NCI-H526 (cell line): ENCODE measurements at regions not wholly inside any gene's neighbourhood (a gene's known extent, or its start where the extent isn't known, plus 50 kb on each side); places are given as distances from the start of the nearest gene placed in this dataset.
A peak's percentile ranks its signal among the peaks of the same experiment; 100 is the strongest.
"Not testable (repeated sequence)": the region's sequence is repeated elsewhere in the genome, so short reads cannot be mapped to it uniquely, and the experiment has no call there.

Source experiments
- DNase-seq, 2 experiments: peaks; one replicate each; lab custom pipeline; 2025; lab: John Stamatoyannopoulos, UW

DNA sequence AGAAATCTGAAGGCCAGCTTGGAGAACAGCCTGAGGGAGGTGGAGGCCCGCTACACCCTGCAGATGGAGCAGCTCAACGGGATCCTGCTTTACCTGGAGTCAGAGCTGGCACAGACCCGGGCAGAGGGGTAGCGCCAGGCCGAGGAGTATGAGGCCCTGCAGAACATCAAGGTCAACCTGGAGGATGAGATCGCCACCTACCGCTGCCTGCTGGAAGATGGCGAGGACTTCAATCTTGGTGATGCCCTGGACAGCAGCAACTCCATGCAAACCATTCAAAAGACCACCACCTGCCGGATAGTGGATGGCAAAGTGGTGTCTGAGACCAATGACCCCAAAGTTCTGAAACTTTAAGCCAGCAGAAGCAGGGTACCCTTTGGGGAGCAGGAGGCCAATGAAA lies 318.4 kb downstream of the ZFHX3 start:
- not testable (repeated sequence) for DNase-seq

DNA sequence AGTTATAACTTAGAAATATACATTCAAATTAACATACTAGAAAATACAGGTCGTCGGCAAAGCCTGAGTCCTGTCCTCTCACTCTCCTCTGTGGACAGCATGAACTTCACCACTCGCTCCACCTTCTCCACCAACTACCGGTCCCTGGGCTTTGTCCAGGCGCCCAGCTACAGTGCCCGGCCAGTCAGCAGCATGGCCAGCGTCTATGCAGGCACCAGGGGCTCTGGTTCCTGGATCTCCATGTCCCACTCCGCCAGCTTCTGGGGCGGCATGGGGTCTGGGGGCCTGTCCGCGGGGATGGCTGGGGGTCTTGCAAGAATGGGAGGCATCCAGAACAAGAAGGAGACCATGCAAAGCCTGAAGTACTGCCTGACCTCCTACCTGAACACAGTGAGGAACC lies 319.4 kb downstream of the ZFHX3 start:
- DNase-seq: no peak

DNA sequence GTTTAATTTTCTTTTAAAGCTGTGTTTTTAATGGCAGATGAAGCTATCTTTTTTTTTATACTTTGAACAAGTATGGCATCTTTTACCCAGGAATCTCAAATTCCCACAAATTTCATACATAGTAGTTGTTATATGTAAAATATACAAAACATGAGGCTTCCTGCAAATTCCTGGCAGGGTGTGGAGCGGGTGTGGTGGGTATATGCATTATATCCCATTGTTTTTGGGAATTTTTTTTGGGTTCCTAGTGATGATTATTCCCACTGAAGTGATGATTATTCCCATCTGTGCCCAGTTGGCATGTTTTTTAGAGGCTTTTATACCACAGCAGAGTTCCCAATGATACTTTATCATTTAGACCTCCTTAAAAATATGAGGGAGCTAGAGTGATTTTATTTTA lies 320.4 kb downstream of the ZFHX3 start:
- no peak for DNase-seq

DNA sequence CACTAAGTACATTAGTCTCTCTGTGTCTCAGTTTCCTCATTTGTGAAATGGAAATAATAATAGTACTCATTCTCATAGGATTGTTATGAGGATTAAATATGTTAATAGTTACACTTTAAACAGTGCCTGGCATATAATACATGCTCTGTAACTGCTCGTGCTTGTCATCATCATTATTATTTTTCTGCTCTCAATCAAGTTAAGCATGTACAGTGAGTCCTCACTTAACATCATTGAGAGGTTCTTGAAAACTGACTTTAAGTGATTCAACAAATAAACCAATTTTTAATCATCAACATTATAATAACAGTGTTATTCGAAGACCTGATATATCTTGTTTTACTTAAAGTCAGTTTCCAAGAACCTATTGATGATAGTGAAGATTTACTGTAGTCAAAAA lies 322.3 kb downstream of the ZFHX3 start:
- DNase-seq: no peak

DNA sequence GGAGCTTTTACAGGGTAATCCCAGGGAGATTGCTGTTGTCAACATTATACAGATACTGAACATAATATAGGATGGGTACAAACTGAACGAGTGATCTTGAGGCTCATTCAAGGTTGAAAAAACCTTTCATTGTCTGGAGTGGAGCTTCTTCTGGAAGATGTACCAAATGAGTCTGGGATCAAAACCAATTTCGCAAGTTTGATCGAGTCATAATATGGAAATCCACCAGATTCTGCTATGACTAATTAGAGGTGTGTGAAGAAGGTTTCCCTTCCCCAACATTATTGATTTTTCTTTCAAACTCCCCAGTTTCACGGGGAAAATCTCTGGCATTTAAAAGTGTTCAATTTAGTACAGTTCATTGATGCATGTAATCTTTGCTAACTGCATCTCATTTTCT lies 324.1 kb downstream of the ZFHX3 start:
- DNase-seq: no peak

DNA sequence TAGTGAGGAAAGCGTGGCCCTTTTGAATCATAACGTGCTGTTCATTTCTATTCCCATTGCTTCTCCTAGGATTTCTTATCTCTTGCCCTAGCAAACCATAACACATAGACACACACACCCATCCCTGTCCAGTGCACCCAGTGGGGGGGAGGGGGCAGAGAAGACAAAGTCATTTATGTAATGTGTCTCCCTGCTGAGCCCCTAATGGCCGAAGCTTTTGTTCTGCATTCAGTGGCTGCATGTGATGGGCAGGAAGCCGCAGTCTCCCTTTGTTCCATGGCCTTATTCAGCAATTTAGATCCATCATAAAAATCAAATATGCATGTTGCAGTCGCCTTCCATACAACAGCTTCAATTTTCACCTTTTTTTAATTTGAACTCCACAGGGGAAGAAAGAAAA lies 325.4 kb downstream of the ZFHX3 start:
- no peak for DNase-seq

DNA sequence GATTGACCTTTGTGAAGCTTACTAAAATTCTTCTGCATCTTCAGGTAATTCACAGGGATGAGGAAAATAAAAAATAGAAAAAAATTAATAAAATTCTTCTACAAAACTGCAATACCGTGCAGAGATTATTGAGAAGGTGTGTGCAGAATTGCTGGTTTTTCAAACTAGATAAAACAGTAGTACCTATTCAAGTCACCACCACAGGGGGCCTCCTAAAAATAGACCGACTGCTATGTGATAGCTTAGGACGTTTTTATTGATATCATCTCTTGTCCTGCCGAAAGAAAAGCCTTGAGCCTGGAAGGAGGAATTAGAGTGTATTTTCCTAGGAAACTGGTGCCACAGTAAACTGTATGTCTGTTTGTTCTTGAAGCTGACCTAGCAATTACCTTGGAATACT lies 325.9 kb downstream of the ZFHX3 start:
- no peak for DNase-seq

DNA sequence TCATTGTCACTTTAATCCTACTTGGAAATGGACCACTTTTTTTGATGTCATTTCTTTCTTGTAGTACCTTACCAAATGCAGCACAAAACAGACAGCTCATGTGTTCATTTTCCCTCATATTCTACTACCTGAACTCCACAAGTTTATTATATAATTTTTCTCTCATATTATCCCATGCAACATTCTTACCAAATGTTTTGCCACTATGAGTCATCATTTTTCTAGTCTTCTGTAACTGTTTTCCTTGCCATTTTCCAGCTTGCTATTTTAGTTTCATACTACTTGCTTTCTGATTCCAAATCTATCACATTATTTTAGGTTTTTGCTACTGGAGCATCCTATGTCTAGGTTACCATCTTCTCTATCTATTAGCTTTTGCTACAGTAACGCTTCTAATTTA lies 332.7 kb downstream of the ZFHX3 start:
- DNase-seq: no peak

DNA sequence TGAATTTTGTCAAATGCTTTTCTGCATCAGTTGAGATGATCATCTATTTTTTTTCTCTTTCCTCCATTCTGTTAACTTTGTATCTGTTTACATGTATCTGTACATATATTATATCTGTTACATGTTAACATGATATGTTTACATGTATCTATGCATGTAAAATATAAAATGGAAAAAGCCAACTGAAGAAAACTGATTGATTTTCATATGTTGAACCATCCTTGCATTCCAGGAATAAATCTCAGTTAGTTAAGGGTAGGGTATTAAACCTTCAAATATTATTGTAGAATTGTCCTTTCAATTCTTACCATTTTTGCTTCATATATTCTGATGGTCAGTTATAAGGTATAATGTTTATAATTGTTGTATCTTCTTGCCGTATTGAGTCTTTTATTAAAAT lies 336.1 kb downstream of the ZFHX3 start:
- no peak for DNase-seq

DNA sequence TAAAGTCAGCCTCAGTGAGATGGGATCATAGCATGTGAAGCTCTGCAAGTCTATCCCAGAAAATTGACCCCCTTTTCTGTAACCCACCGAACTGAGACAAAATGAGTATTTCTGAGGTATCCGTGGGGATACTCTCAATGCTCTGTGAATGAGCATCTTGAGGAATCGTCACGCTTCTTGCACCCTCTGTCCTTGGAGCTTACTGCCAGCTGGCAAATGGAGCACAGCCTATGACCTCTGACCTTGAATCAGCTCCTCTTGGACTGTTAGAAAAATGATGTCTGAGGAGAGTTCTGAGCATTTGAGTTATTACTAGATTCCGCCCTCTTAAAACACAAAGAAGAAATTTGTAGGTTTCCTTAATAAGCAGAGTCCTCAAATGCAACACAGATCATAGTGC lies 342.1 kb downstream of the ZFHX3 start:
- no peak for DNase-seq

DNA sequence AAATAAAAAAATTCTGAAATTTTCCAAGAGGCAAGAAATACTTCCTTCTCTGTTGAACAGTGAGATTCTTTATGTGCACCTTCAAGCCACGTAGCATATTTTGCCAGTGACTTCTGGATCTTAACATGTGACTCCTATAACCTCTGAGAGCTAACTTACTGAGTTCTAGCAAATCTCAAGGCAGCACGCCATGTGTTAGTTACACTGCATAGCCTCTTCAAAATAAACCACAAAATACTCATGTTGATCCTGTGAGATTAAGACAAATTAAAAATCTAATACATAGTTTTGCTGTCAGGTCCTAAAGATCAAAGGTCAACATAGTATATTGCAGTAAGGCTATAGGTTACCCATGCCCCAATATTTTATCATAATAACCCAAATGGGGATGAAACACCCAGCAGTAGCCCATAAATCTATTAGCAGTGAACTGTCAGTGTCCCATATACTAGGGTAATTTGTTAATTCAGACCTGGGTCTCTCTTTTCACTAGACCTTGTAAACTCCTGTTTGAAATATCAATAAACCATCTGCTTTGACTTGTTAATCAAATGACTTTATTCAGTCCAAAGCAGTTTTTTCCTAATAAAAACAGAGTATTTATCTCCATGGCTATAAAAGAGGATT lies 343.1 kb downstream of the ZFHX3 start:
- DNase-seq: no peak

DNA sequence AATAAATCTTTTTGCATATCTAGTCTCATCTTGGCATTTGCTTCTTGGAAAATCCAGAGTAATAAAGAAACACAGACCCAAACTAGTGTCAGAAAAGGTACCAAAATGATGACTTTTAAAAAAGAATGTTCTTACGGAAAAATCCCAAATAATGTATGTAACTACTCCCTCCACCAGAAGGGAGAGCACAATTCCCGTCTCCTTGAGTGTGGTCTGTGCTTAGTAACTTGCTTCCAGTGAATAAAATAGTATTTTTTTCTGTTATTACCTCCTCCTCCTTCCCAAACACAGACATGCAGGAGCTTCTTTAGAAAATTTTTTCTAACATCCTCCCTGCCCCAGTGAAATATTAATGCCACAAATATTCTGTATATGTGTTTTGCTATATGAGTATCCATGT lies 358.1 kb downstream of the ZFHX3 start:
- no peak for DNase-seq

DNA sequence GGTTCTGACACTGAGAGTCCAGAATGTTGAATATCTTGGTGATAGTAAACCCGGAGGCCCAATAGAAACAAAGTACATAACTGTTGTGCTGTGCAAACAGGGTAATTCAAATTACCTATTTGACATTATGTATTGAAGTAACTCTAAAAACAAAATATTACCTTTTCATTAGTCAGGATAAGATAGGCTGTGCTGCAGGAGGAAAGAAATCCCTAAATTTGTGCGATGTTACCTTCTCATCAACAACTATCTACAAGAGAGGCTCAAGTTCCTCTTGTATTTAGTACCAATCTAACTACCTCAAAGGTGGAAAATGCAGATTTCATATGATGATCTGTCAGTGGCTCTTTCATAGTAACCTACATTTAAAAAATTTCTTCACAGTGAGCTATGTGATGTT lies 367.2 kb downstream of the ZFHX3 start:
- DNase-seq: no peak

DNA sequence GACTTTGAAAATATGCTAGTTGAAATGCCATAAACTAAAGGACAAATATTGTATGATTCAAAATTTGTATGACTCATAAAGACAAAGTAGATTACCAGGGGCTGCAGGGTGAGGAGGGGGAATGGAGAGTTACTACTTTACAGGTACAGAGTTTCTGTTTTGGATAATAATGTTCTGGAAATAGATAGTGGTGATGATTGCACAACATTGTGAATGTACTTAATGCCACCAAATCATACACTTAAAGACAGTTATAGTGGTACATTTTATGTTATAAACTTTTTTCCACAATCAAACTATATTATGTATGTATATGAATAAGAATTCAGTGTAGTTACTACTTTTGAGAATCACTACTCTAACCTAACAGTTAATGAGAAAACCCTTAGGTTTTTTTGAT lies 368.1 kb downstream of the ZFHX3 start:
- DNase-seq: no peak

DNA sequence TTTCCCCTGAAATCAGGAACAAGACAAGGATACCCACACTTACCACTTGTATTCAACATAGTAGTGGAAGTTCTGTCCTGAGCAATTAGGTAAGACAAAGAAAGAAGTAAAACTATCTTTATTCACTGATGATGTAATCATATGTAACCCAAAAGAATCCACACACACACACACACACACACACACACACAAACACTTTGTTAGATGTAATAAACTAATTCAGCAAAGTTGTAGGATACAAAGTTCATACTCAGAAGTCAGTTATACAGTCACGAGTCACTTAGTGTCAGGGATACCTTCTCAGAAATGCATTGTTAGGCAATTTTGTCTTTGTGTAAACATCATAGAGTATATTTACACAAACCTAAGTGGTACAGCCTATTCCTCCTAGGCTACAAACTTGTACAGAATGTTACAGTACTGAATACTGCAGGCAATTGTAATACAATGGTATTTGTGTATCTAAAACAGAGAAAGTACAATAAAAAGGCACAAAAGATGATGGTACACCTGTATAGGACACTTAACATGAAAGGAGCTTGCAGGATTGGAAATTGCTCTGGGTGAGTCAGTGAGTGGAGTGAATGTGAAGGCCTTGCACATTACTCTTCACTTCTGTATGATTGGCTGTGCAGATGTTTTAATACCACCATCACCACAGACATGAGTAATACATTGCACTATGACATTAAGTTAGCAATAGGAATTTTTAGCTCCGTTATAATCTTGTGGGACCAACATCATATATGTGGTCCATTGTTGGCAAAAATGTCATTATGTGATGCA lies 370.1 kb downstream of the ZFHX3 start:
- DNase-seq: no peak

DNA sequence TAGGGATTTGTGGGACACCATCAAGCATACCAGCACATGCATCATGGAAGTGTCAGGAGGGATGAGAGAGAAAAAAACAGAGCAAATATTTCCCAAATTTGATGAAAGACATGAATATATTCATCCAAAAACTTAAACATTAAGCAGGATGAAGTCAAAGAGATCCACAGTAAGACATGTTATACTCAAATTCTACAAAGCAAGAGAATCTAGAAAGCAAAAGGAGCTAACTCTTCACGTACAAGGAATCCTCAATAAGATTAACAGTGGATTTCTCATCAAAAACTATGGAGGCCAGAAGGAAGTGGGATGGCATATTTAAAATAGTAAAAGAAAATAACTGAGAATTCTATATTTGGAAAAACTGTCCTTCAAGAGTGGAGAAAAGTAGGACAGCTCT lies 374.8 kb downstream of the ZFHX3 start:
- DNase-seq: no peak

DNA sequence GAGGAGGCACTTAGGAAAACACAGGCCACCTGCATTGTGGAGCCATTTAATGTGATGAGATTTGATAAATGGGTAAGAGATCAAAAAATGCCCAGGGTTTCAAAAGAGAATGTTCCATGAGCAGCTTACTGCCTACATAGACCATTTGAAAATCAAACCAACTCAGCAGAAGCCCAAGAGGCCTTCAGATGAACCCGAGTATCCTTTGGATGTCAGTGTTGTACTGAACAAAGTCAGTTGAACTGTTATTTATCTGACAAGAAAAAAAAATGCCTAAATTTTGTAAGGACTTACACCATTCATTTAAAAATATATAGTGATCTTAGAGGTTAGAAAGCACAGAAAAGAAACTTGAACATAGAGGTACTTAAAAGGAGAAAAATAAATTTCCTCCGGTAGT lies 381.7 kb downstream of the ZFHX3 start:
- no peak for DNase-seq

DNA sequence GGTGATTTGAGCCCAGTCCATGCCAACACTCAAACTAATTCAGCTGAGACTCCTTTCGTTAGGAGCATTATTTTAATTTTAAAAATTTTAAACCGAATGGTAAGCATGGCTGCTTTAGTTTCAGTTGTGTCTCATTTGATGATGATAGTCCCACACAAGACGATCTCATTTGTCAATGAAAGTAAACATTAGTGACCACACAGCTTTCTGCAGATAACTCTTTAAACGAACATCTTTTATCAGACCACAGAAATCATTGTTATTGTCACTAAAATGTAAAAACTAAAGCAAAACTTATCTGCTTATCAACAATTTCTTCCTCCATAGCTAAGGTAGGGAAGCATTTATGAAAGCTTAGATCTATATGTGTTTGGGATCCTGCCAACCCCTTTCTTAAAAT lies 382.2 kb downstream of the ZFHX3 start:
- no peak for DNase-seq

DNA sequence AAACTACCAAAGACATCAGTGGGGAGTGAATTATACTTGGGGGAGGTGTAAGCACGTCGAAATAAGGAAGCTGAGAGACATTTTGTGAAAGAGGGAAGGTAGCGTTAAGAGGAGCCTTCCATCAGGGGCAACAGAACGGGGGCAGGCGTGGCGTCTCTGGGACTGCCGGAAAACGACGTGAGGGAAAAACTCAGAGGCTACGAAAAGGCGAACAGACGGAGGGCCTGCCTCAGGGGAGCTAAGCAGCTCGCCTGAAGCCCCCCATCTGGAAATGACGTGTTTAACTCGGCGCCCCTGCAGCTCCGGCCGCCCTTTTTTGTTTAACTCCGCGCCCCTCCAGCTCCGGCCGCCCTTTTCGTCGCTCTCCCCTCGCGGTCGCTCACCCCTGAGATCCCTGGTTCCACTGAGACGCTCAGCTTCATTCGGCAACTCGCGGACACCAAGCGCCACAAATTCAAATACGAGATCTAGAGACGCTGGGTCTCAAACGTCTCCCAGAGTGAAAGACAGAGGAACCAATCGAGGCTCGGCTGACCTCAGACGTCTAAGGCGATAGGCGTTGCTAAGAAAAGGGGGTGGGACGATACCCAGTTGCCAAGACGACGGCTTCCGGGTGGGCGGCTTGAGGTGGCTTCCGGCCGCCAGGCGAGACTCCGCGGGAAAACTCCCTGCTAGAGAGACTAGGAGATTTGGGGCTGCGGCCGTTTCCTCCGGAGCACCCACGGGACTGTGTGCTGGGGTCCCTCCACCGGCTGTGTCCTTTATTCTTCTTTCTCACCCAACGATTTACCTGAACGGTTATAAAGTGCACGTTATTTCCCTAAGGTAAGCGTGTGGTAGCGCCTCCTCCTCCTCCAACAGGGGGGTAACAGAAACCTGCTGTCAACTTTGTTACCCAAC lies 383.2 kb downstream of the ZFHX3 start:
- DNase-seq: peak; percentile 96 to 97

DNA sequence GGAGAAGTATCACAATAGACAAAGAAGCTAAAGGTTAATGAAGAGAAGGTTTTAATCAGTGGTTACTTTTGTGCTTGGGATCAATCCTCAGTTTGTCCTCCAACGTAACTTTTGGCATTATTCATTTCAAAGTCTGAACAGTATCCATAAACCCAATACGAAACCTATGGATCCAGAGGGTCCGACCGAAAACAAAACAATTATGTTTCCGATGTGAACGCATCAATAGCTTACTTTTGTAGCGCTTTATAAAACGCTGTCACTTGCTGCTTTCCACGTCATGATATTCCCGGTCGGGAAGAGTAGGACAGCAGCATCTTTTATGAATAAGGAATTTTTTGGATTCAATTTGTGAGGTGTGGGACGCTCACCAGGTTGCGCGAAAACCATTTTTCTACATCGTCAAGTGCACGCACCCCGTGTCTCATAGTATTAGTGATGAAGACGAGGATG lies 383.8 kb downstream of the ZFHX3 start:
- DNase-seq: peak in 1 of 2 experiments; percentile 38

DNA sequence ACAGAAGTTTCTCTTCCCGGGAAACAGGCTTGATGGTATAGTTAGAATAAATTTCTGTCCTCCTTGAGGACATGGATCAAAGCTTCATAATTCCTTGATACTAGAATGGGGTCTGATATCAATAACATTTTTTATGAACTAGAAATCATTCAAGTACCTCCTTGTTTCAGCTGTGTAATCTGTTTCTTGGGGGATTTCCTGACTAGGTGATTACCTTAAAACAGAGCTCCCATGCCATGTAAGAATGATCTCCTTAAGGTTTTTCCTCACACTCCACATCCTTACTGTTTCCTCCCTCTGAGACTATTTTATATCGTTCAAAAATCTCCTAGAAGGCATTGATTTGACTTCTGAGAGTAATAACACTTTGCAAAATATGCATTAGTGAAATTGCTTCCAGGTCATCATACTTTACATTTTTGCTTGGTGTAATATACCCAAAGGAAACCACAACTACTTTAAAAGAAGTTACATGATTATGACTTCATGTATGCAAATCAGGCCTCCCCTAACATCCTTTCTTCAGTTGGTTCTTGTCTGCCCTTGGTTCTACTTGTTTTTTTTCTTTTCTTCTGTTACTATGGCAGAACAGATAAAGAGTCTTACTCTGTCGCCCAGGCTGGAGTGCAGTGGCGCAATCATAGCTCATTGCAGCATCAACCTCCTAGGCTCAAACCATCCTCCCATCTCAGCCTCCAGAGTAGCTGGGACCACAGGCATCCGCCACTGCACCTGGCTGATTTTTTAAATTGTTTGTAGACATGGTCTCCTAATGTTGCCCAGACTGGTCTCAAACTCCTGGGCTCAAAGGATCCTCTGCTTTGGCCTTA lies 388.8 kb downstream of the ZFHX3 start:
- no peak for DNase-seq

DNA sequence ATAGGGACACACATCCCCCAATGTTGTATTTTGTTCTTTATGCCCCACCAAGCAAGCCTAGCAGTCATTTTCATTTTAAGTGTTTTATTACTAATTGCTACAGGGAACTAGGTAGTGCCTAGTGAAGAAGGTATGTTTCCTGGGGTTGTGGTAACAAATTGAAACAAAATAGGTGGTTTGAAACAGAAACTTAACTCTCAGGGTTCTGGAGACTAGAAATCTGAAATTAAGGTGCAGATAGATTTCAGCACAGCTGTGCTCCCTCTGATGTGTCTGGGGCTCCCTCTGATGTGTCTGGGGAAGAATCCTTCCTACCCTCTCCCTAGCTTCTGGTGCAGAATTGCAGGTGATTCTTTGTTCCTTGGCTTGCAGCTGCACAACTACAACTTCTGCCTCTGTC lies 390.1 kb downstream of the ZFHX3 start:
- DNase-seq: no peak
